Mesenteric fat pad (tissue), 1 donor: ENCODE measurements at regions not wholly inside any gene's neighbourhood (a gene's known extent, or its start where the extent isn't known, plus 50 kb on each side); places are given as distances from the start of the nearest gene placed in this dataset.
"Not testable (repeated sequence)": the region's sequence is repeated elsewhere in the genome, so short reads cannot be mapped to it uniquely, and the experiment has no call there.

Experiments
- DNase-seq: peaks from one replicate; pipeline ENCODE4 v3.0.0-alpha.2; 2020; ENCODE audit warnings: low spot score
- donor health status: DM: yes; HTN: yes; CAD: no.

GRCh38 chr6:90905351-90905750 lies 318.5 kb upstream of the MAP3K7 start:
- DNase-seq: no peak

- no peak for DNase-seq
These were observed 313.2 kb upstream of the MAP3K7 start for GRCh38 chr6:90900034-90900433.

- DNase-seq: no peak
These were observed 311.9 kb upstream of the MAP3K7 start for GRCh38 chr6:90898763-90899162.

GRCh38 chr6:90896075-90896547 lies 309.2 kb upstream of the MAP3K7 start:
- DNase-seq: no peak

- no peak for DNase-seq
These were observed 308.6 kb upstream of the MAP3K7 start for GRCh38 chr6:90895299-90896074.

- DNase-seq: no peak
These were observed 307.6 kb upstream of the MAP3K7 start for GRCh38 chr6:90894285-90895130.

- DNase-seq: no peak
These were observed 306.5 kb upstream of the MAP3K7 start for GRCh38 chr6:90893400-90893799.

GRCh38 chr6:90892271-90892670 lies 305.4 kb upstream of the MAP3K7 start:
- no peak for DNase-seq

- no peak for DNase-seq
These were observed 304.5 kb upstream of the MAP3K7 start for GRCh38 chr6:90891355-90891754.

GRCh38 chr6:90890683-90891330 lies 303.9 kb upstream of the MAP3K7 start:
- no peak for DNase-seq

- DNase-seq: no peak
These were observed 300.9 kb upstream of the MAP3K7 start for GRCh38 chr6:90887764-90888163.

GRCh38 chr6:90885611-90886056 lies 298.8 kb upstream of the MAP3K7 start:
- no peak for DNase-seq

- not testable (repeated sequence) for DNase-seq
These were observed 298.3 kb upstream of the MAP3K7 start for GRCh38 chr6:90885137-90885536.

- no peak for DNase-seq
These were observed 290.7 kb upstream of the MAP3K7 start for GRCh38 chr6:90877616-90878015.

GRCh38 chr6:90874931-90875330 lies 288.1 kb upstream of the MAP3K7 start:
- DNase-seq: no peak

GRCh38 chr6:90872981-90873380 lies 286.1 kb upstream of the MAP3K7 start:
- no peak for DNase-seq

GRCh38 chr6:90870561-90870960 lies 283.7 kb upstream of the MAP3K7 start:
- no peak for DNase-seq

GRCh38 chr6:90868656-90869055 lies 281.8 kb upstream of the MAP3K7 start:
- no peak for DNase-seq

GRCh38 chr6:90868256-90868655 lies 281.4 kb upstream of the MAP3K7 start:
- no peak for DNase-seq

- no peak for DNase-seq
These were observed 278.6 kb upstream of the MAP3K7 start for GRCh38 chr6:90865513-90865912.

GRCh38 chr6:90863043-90863442 lies 276.2 kb upstream of the MAP3K7 start:
- DNase-seq: no peak
